ENCODE measurements at regions not wholly inside any gene's neighbourhood (a gene's known extent, or its start where the extent isn't known, plus 50 kb on each side); places are given as distances from the start of the nearest gene placed in this dataset.

DNA sequence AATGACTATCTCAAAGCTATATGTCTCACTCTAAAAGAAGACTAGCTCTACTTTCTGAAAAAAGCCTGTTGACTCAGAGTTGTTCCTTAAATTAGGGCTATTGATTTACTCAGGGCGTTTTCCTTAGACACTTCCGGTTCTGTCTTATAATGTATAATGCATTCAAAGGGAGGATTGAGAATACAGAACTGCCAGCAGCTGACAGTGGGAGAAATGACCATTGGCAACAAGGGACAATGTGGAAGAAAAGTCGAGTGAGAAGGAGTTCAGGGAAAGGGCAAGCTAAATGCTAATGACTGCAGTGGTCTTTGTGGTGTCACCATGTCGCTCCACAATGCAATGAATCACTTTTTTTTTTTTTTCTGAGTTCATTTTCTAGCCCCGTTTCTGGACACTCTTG, 65.7 kb upstream of the ANKH start:
- TF ChIP-seq, protein P1, sequence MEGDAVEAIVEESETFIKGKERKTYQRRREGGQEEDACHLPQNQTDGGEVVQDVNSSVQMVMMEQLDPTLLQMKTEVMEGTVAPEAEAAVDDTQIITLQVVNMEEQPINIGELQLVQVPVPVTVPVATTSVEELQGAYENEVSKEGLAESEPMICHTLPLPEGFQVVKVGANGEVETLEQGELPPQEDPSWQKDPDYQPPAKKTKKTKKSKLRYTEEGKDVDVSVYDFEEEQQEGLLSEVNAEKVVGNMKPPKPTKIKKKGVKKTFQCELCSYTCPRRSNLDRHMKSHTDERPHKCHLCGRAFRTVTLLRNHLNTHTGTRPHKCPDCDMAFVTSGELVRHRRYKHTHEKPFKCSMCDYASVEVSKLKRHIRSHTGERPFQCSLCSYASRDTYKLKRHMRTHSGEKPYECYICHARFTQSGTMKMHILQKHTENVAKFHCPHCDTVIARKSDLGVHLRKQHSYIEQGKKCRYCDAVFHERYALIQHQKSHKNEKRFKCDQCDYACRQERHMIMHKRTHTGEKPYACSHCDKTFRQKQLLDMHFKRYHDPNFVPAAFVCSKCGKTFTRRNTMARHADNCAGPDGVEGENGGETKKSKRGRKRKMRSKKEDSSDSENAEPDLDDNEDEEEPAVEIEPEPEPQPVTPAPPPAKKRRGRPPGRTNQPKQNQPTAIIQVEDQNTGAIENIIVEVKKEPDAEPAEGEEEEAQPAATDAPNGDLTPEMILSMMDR (IDR thresholded peaks at IDR 0.05): no peak
- no peak for TF ChIP-seq POLR2AphosphoS5 (IDR thresholded peaks at IDR 0.05)
- no peak for TF ChIP-seq EP300 (IDR thresholded peaks at IDR 0.05)
